OCI-LY1 (cell line): ENCODE measurements at regions not wholly inside any gene's neighbourhood (a gene's known extent, or its start where the extent isn't known, plus 50 kb on each side); places are given as distances from the start of the nearest gene placed in this dataset.

Experiments
- EZH2 ChIP-seq: fragments of 200-600 bp; sonication (generic), shearing (Covaris generic); IDR thresholded peaks from 2 replicates; pipeline ENCODE4 v1.8.0; 2017; ENCODE audit warnings: borderline replicate concordance, mixed run types, mild to moderate bottlenecking, antibody characterized with exemption, low read length, moderate library complexity, mixed read lengths
- TF ChIP-seq, protein P1 (sequence below): fragments of 200-600 bp; sonication (generic), shearing (Covaris generic); IDR thresholded peaks from 2 replicates; pipeline ENCODE4 v1.5.1; 2017; ENCODE audit warnings: mild to moderate bottlenecking, antibody characterized with exemption, low read length, moderate library complexity, mixed read lengths

DNA sequence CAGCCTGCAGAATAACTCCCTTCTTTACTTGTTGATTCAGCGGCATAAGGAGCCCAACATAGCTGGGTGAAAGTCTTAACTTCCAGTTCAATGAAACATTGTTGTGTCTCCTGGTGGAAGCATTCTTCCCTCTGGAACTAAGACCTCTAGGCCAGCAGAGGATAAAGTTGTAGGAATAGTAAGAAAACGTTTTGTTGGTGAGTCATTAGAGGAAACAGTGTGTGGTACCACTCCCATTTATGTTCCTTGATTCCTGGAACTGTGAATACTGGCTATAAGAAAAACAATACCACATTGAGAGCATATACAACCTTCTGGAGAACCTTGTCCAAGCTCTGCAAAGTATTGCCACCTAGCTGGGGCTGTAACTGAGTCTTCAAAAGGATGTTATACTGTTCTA is 737.4 kb upstream of the ZP4 start:
- TF ChIP-seq, protein P1, sequence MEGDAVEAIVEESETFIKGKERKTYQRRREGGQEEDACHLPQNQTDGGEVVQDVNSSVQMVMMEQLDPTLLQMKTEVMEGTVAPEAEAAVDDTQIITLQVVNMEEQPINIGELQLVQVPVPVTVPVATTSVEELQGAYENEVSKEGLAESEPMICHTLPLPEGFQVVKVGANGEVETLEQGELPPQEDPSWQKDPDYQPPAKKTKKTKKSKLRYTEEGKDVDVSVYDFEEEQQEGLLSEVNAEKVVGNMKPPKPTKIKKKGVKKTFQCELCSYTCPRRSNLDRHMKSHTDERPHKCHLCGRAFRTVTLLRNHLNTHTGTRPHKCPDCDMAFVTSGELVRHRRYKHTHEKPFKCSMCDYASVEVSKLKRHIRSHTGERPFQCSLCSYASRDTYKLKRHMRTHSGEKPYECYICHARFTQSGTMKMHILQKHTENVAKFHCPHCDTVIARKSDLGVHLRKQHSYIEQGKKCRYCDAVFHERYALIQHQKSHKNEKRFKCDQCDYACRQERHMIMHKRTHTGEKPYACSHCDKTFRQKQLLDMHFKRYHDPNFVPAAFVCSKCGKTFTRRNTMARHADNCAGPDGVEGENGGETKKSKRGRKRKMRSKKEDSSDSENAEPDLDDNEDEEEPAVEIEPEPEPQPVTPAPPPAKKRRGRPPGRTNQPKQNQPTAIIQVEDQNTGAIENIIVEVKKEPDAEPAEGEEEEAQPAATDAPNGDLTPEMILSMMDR, result no peak
- TF ChIP-seq EZH2, result no peak
